Smooth muscle cell (in vitro differentiated cells): ENCODE measurements at regions not wholly inside any gene's neighbourhood (a gene's known extent, or its start where the extent isn't known, plus 50 kb on each side); places are given as distances from the start of the nearest gene placed in this dataset.

ENCODE experiments used
- DNase-seq: peaks from one replicate; lab custom pipeline; 2025; ENCODE audit not compliant: unreplicated experiment; lab: John Stamatoyannopoulos, UW
- H2AFZ ChIP-seq: fragments of 200-600 bp; sonication (generic); 2 replicates; pipeline ENCODE4 v1.6.0; 2016; ENCODE audit warnings: antibody characterized with exemption, low read depth, mild to moderate bottlenecking
- H3F3A ChIP-seq: fragments of 200-600 bp; sonication (generic); 2 replicates; pipeline ENCODE4 v1.6.0; 2017; ENCODE audit warnings: antibody characterized with exemption, low read depth
- H3K27ac ChIP-seq: fragments of 200-600 bp; sonication (generic); 2 replicates; pipeline ENCODE4 v1.5.1; 2016; ENCODE audit warnings: low read depth, mild to moderate bottlenecking
- H3K27me3 ChIP-seq: fragments of 200-600 bp; sonication (generic); 2 replicates; pipeline ENCODE4 v1.6.1; 2016; ENCODE audit warnings: low read depth, mild to moderate bottlenecking
- H3K36me3 ChIP-seq: fragments of 200-600 bp; sonication (generic); 2 replicates; pipeline ENCODE4 v1.5.1; 2016; ENCODE audit warnings: low read depth
- H3K4me1 ChIP-seq: fragments of 200-600 bp; sonication (generic); 2 replicates; pipeline ENCODE4 v1.5.1; 2016; ENCODE audit warnings: low read depth
- H3K4me2 ChIP-seq: fragments of 200-600 bp; sonication (generic); 2 replicates; pipeline ENCODE4 v1.6.0; 2016; ENCODE audit warnings: mild to moderate bottlenecking
- H3K4me3 ChIP-seq: fragments of 200-600 bp; sonication (generic); 2 replicates; pipeline ENCODE4 v1.5.1; 2016; ENCODE audit warnings: mild to moderate bottlenecking
- H3K79me2 ChIP-seq: fragments of 200-600 bp; sonication (generic); 2 replicates; pipeline ENCODE4 v1.6.0; 2016; ENCODE audit warnings: low read depth, mild to moderate bottlenecking
- H3K9ac ChIP-seq: fragments of 200-600 bp; sonication (generic); 2 replicates; pipeline ENCODE4 v1.6.0; 2016; ENCODE audit warnings: low read depth
- H3K9me3 ChIP-seq: fragments of 200-600 bp; sonication (generic); replicated peaks from 2 replicates; pipeline ENCODE4 v1.5.1; 2016; ENCODE audit warnings: low read depth
- H4K20me1 ChIP-seq: fragments of 200-600 bp; sonication (generic); 2 replicates; pipeline ENCODE4 v1.6.0; 2016; ENCODE audit warnings: low read depth
- CTCF ChIP-seq: fragments of 200-600 bp; sonication (generic); IDR thresholded peaks from 2 replicates; pipeline ENCODE4 v1.5.1; 2017; ENCODE audit warnings: borderline replicate concordance, mild to moderate bottlenecking, antibody characterized with exemption; ENCODE audit not compliant: insufficient read depth, poor library complexity, severe bottlenecking
- WGBS: methylation state at CpG from one replicate; pipeline ENCODE4 v1.1.7; 2016; ENCODE audit warnings: low lambda C conversion rate; 5-methylcytosine and 5-hydroxymethylcytosine counted together

GRCh38 chr7:46742601-46743000 is 821.5 kb upstream of the IGFBP3 start:
- Histone ChIP-seq H3K79me2 (no peaks in the 10 kb centered on the region), H3F3A (peaks cover 10% of the 10 kb centered on the region), H3K27ac (no peak overlapping the region), H4K20me1 (no peaks in the 10 kb centered on the region), H3K9ac (no peak overlapping the region), H3K4me1 (no peaks in the 10 kb centered on the region), H3K36me3 (no peaks in the 10 kb centered on the region), H3K27me3 (no peaks in the 10 kb centered on the region), H3K9me3 (no peaks in the 10 kb centered on the region), H3K4me3 (no peak overlapping the region), H3K4me2 (no peak overlapping the region), H2AFZ (peak overlapping the region; percentile 4)
- no peak for TF ChIP-seq CTCF
- 74% methylated on average over 6 of the region's 6 CpGs for WGBS
- DNase-seq = no peak

GRCh38 chr7:46741938-46742540 is 821.0 kb upstream of the IGFBP3 start:
- no peak for TF ChIP-seq CTCF
- Histone ChIP-seq H3F3A (peaks cover 10% of the 10 kb centered on the region), H3K4me1 (no peaks in the 10 kb centered on the region), H3K27ac (no peak overlapping the region), H3K4me3 (no peak overlapping the region), H2AFZ (no peak overlapping the region), H4K20me1 (no peaks in the 10 kb centered on the region), H3K4me2 (no peak overlapping the region), H3K36me3 (no peaks in the 10 kb centered on the region), H3K9me3 (no peaks in the 10 kb centered on the region), H3K9ac (no peak overlapping the region), H3K79me2 (no peaks in the 10 kb centered on the region), H3K27me3 (no peaks in the 10 kb centered on the region)
- WGBS = 96% methylated on average over 4 of the region's 4 CpGs
- DNase-seq = no peak

GRCh38 chr7:46741181-46741580 is 820.1 kb upstream of the IGFBP3 start:
- no peak overlapping the region for H3K27ac ChIP-seq
- no peaks in the 10 kb centered on the region for H4K20me1 ChIP-seq
- peaks cover 10% of the 10 kb centered on the region for H3F3A ChIP-seq
- no peak overlapping the region for H3K4me2 ChIP-seq
- H3K4me1 ChIP-seq = no peaks in the 10 kb centered on the region
- no peaks in the 10 kb centered on the region for H3K27me3 ChIP-seq
- H3K36me3 ChIP-seq = no peaks in the 10 kb centered on the region
- H3K9me3 ChIP-seq = no peaks in the 10 kb centered on the region
- no peaks in the 10 kb centered on the region for H3K79me2 ChIP-seq
- DNase-seq = no peak
- no peak overlapping the region for H3K9ac ChIP-seq
- WGBS = 98% methylated on average over 9 of the region's 9 CpGs
- no peak overlapping the region for H2AFZ ChIP-seq
- H3K4me3 ChIP-seq = no peak overlapping the region
- no peak for TF ChIP-seq CTCF

GRCh38 chr7:46739518-46740234 is 818.6 kb upstream of the IGFBP3 start:
- Histone ChIP-seq H3K9me3 (no peaks in the 10 kb centered on the region), H2AFZ (peak overlapping the region; percentile 35), H3K27me3 (no peaks in the 10 kb centered on the region), H3K4me1 (no peaks in the 10 kb centered on the region), H3K27ac (no peak overlapping the region), H3K4me2 (no peak overlapping the region), H3K79me2 (no peaks in the 10 kb centered on the region), H3K4me3 (no peak overlapping the region), H3F3A (no peaks in the 10 kb centered on the region), H3K9ac (no peak overlapping the region), H3K36me3 (no peaks in the 10 kb centered on the region), H4K20me1 (no peaks in the 10 kb centered on the region)
- TF ChIP-seq CTCF = no peak
- DNase-seq = no peak
- 86% methylated on average over 5 of the region's 5 CpGs for WGBS
